MG63 (cell line): ENCODE measurements at regions not wholly inside any gene's neighbourhood (a gene's known extent, or its start where the extent isn't known, plus 50 kb on each side); places are given as distances from the start of the nearest gene placed in this dataset.
A peak's percentile ranks its signal among the peaks of the same experiment; 100 is the strongest.

Source experiments
- DNase-seq: peaks from one replicate; pipeline ENCODE4 v3.0.0-alpha.2; 2020
- H3K27me3 ChIP-seq: fragments of 250-450 bp; sonication (Bioruptor Pico); 2 replicates; pipeline ENCODE4 v1.5.1; 2020; ENCODE audit warnings: mild to moderate bottlenecking, moderate library complexity
- H3K36me3 ChIP-seq: fragments of 250-450 bp; sonication (Bioruptor Pico); 2 replicates; pipeline ENCODE4 v1.5.1; 2020; ENCODE audit warnings: mild to moderate bottlenecking, moderate library complexity
- H3K4me3 ChIP-seq: fragments of 250-450 bp; sonication (Bioruptor Pico); 2 replicates; pipeline ENCODE4 v1.5.1; 2020; ENCODE audit warnings: mild to moderate bottlenecking, moderate library complexity
- H3K9me3 ChIP-seq: fragments of 250-450 bp; sonication (Bioruptor Pico); 2 replicates; pipeline ENCODE4 v1.5.1; 2020; ENCODE audit warnings: mild to moderate bottlenecking, moderate library complexity

DNA sequence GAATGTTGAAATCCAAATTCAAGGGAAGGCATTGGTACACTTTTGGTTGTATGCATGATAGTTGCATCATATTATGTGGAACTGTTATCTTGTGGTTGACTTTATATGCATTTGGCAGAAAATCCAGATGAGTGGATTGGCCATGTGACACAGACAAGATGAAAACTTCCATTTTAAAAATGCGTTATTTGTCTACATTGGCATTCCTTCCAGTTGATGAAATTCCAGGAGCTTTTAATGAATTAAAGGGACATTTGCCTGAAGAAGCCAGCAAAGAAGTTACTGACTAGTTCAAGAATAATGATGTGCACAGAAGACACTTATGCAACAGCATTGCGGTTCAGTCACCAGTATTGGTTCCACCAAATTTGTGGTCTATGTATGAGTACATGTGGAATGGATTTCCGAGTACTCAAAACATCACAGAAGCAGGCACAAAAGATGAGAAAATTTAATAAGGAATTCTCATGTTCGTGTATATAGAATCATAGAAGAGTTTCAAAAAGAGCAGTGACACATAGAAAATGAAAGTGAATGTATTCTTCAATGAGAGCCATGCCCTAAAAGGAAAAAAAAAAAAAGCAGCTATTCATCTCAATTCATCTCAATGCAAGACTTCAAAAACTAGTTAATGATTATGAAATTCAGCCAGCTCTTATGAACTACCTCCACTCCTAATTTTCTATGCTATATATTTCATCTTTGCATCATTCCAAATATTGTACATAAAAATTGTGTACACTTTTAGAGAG lies 232.1 kb downstream of the RBM43 start:
- Histone ChIP-seq H3K36me3 (no peaks in the 10 kb centered on the region), H3K27me3 (no peaks in the 10 kb centered on the region), H3K4me3 (peak overlapping the region; percentile 21), H3K9me3 (no peaks in the 10 kb centered on the region)
- DNase-seq = peak; percentile 9

DNA sequence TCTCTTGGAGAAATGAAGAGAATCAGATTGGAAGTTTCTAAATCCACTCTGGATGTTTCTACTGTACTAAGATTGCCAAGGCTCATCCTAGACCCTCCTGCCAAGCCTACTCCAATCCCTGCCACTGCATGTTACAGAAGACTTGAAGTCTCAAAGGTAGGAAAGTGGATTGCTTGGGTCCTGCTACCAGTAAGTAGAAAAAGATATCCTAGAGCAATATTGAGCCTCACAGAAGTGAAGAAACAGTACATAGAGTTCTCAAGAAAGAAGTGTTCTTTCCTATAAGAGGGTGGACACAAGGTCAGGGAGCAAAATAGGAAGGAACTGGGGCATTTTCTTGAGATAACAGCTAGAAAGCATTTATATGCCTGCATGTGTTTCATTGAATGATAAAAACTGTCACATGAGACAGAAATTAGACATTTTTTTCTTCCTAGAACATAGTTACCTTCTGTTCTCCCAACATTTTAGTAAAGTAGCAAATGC lies 232.9 kb downstream of the RBM43 start:
- no peak overlapping the region for H3K4me3 ChIP-seq
- no peaks in the 10 kb centered on the region for H3K36me3 ChIP-seq
- H3K9me3 ChIP-seq = no peaks in the 10 kb centered on the region
- DNase-seq = no peak
- H3K27me3 ChIP-seq = no peaks in the 10 kb centered on the region

DNA sequence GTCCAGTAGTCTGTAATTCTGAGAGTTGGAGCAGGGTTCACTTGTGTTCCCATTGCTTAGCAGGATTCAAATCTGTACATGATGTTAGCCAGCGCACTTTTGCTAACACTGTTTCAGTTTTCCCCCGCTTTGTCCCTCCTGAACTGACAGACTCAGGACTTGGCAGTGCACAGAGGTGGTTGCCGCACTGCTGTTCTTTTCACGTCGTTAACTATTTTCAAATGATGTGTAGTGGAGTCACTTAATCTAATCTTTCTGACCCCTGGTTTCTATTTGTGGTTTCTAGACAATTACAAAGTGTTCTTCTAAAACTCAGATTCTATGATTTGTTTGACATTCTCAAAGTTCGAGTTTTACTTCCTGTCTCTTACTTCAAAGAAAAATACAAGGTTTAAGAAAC lies 234.5 kb downstream of the RBM43 start:
- no peak for DNase-seq
- H3K36me3 ChIP-seq = no peaks in the 10 kb centered on the region
- no peaks in the 10 kb centered on the region for H3K9me3 ChIP-seq
- no peaks in the 10 kb centered on the region for H3K27me3 ChIP-seq
- H3K4me3 ChIP-seq = no peak overlapping the region

DNA sequence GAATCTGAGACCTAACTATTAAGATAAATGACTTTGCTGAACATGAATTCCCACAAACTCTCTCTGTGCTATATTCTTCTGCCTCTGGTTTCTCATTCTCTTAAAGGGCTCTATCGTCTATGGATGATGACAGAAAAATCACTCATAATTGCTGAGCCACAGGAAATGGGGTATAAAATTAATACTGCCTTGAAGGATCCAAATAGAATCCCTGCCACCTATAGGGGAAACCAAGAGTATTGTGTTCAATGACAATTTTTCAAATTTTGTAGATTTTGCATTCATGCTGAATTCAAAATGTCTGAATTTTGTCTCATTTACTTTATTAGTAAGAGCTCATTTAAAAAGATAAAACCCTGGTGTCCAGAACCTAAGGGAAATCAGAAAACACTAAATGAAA lies 235.8 kb downstream of the RBM43 start:
- Histone ChIP-seq H3K36me3 (no peaks in the 10 kb centered on the region), H3K27me3 (no peaks in the 10 kb centered on the region), H3K4me3 (no peak overlapping the region), H3K9me3 (no peaks in the 10 kb centered on the region)
- DNase-seq = no peak

DNA sequence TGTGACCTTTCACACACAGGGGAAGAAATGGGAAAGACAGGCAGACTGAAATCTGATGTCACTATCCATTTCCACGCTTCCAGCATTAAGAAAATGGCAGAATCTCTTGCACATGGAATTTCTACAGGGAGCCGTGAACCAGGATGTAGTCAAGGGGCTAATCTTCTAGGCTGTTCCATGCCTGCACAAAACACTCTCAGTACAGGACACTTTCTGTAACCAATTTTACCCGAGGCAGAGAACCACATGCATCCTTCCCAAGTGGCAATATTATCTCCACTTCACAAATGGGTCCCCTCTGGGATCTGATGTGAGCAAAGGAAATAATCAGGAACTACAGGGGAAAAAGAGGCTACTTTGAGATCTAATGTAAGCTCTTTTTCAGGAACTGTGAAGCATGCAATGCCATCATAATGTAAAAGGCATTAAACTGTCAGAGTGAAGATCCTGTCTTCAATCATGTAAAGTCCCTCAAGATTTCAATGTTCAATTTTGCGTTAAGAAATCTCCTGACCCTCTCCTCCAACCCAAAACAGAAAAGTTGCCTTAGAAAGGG lies 236.9 kb downstream of the RBM43 start:
- Histone ChIP-seq H3K36me3 (no peaks in the 10 kb centered on the region), H3K9me3 (no peaks in the 10 kb centered on the region), H3K4me3 (no peak overlapping the region), H3K27me3 (no peaks in the 10 kb centered on the region)
- DNase-seq = no peak

DNA sequence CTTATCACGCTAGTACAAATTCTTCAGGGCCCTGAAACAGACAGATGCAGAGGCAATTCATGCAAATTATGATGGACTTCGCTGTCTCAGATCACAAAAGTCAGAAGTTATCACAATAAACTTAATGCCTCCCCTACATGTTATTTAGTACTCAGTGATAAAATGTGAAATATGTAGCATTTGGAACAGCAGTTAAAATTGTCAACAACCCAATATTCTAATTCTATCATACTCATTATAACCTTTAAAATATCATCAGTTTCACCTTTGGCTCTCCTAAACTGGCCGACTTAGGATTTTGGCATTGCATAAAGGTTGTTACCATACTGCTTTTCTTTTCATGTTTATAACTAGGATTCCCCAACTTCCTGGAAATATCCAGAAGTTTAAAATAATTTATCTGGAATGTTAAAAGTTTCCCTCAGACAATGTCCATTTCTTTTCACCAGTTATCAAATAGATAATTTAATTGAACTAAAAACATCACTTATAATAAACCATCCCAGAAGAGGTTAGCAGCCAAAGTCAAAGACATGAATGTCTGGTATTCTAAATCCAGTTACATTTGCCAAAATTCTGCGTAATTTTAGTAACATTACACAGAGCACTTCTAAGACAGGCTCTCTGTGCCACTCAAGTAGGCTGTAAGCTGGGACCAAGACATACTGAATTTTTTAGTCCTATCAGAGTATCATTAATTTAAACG lies 239.8 kb downstream of the RBM43 start:
- Histone ChIP-seq H3K36me3 (no peaks in the 10 kb centered on the region), H3K4me3 (no peak overlapping the region), H3K27me3 (no peaks in the 10 kb centered on the region), H3K9me3 (no peaks in the 10 kb centered on the region)
- no peak for DNase-seq

DNA sequence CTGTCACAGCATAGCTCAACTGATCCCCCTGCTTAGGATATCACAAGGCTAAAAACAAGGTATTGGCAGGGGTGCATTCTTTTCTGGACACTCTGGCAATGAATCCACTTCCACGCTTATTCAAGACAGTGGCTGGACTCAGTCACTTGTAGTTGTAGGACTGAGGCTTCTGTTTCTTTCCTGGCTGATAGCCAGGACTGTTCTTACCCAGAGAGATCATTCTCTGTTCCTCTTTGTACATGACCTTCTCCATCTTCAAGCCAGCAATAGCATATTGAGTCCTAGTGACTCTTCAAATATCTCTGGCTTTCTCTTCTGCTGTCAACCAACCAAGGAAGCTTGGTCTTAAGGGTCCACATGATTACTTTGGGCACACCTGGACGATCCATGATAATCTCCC lies 241.3 kb downstream of the RBM43 start:
- Histone ChIP-seq H3K27me3 (no peaks in the 10 kb centered on the region), H3K4me3 (no peak overlapping the region), H3K36me3 (no peaks in the 10 kb centered on the region), H3K9me3 (no peaks in the 10 kb centered on the region)
- DNase-seq = no peak

DNA sequence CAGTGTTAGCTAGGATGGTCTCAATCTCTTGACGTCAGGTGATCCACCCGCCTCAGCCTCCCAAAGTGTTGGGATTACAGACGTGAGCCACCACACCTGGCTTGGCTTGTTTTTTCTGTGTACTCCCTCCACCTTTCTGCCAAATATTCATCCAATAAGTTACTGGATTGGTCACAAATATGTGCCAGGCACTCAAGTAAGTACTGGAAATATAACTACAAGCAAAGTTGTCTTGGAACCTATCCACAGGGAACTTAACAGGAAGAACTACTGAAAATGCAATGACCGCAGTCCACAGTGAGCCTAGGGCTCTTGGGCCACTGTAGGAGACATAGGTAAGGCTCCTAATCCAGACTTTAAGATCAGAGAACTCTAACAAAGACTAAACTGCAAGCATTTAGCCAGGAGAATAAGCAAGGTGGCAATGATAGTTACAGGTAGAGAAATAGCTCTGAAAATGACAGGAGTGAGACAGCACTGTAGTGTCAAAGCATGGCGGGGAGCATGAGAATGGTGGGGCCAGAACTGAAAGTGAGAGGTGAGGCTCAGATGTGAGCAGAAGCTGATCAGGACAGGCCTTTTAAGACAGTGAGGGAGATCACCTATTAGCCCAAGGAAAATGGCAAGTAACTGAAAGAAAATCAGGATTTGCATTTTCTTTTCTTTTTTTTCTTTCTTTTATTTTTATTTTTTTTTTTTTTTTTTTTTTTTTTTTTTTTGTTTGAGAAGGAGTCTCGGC lies 252.1 kb downstream of the RBM43 start:
- no peaks in the 10 kb centered on the region for H3K9me3 ChIP-seq
- no peaks in the 10 kb centered on the region; the same call in 1 of the 2 replicates for H3K27me3 ChIP-seq
- no peaks in the 10 kb centered on the region for H3K36me3 ChIP-seq
- no peak overlapping the region for H3K4me3 ChIP-seq
- DNase-seq = no peak

DNA sequence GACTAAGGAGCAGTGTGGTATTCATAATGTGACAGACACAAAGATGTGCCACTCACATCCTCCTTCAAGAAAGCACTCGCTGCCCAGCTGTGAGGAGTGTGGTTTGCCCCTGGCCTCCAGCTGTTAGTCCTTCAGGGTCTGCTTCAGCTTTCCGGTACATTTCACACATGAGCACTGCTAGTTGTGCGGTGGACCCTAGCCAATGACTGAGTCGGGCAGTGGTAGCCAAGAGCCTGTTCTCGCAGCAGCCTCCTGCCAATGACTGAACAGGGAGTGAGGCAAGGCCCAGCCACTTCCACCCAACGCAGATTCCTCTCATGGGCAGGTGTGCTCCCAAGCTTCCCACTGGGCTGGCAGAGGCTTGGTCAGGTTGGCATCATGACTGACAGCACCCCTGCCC lies 254.3 kb downstream of the RBM43 start:
- DNase-seq = peak; percentile 45
- H3K9me3 ChIP-seq = no peaks in the 10 kb centered on the region
- H3K4me3 ChIP-seq = no peak overlapping the region
- no peaks in the 10 kb centered on the region for H3K27me3 ChIP-seq
- no peaks in the 10 kb centered on the region for H3K36me3 ChIP-seq

DNA sequence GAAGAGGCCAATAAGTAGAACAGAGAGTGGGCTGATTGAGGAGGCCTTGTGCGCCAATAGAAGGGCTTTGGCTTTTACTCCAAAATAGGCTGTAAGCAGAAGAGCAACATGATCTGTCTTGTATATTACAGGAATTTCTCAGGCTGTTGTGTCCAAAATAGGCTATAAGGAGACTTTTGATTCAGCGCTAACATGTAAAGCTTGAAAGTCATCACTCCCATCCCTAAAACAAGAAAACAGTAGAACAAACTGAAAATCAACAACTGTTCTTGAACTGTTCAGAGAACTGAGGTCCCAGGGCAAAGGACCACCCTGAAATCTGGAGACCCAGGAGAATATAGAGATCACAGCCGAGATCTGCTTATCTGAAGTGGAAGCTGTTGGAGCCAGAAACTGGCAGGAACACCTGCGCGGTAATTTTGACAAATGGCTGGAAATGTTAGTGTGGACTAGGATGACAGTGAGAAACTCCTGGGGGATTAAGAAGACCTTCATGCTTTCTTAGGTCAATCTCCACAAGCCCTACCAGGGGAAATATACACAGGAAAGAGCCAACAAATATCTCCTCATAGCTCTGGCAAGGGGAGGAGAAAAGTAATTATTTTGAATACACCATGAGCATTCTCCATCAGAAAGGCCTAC lies 258.6 kb downstream of the RBM43 start:
- no peak for DNase-seq
- Histone ChIP-seq H3K4me3 (no peak overlapping the region), H3K9me3 (no peaks in the 10 kb centered on the region), H3K27me3 (no peaks in the 10 kb centered on the region), H3K36me3 (no peaks in the 10 kb centered on the region)

DNA sequence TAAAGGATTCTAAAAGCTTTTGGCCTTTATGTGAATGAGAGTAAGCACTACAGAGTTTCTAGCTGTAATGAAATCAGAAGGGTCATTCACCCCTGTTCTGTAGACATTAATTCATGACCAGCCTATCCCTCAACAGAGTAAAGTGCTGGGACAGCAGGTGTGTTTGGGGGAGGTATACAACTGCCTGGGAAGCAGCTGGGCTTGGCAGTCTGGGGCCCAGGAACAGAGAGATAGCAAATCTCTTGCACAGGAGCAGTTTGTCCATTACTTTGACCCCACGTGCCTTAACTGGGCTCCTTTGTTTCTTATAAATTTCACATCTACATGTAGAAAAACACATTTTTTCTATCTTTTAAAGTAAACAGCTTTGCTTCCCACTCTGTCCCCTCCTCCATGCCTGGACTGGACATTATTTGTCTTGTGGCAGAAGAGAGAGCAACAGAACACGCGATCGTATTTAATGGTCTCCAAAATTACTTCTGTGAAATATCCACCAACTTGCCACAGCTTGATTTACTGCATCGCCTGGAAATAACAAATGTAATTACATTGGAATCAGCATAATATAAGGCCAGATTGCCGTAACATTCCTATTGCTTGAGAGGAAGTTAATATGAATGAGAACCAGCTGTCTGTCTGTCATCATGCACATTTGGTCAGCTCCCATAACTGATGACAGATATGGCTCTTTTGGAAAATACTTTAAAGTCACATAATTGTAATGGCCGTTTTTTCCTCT lies 263.8 kb downstream of the RBM43 start:
- Histone ChIP-seq H3K27me3 (no peaks in the 10 kb centered on the region), H3K36me3 (no peaks in the 10 kb centered on the region), H3K9me3 (no peaks in the 10 kb centered on the region), H3K4me3 (no peak overlapping the region)
- no peak for DNase-seq

DNA sequence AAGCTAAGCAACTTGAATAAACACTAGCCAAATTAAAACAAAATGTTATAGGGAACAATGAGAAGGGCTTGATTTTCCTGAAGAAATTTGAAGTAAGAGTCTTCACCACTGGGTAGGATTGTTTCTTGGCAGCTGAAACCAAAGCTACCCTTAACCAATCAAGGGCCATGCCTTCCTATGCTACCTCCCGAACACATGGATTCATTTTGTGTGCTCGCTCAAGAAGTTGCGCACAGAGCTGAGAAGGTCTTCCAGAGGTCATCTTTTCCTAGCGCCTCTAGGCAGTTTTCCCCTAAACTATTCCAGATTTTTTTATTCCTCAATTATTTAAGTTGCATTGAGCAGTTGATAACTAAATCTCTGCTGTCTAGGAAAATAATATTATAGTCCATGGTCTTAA lies 264.6 kb downstream of the RBM43 start:
- no peaks in the 10 kb centered on the region for H3K9me3 ChIP-seq
- DNase-seq = no peak
- no peaks in the 10 kb centered on the region for H3K36me3 ChIP-seq
- no peaks in the 10 kb centered on the region for H3K27me3 ChIP-seq
- H3K4me3 ChIP-seq = no peak overlapping the region

DNA sequence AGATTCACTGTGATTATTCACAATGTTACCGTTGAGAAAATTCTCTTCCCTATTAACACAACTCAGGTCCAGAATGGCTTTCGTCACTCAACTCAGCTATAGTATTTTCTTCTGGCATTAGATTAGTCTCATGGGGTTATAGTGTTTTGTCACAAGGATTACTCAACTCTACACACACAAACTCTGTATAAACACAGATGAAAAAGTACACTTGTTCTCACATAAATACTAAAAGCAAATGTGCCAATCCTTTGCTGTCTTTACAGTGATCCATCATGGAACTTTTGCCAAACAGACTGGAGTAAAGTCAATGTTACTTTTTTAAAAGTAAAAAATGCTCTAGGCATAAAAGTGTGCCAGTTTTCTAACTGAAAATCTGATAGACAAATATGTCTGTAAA lies 267.6 kb downstream of the RBM43 start:
- H3K4me3 ChIP-seq = no peak overlapping the region
- DNase-seq = no peak

DNA sequence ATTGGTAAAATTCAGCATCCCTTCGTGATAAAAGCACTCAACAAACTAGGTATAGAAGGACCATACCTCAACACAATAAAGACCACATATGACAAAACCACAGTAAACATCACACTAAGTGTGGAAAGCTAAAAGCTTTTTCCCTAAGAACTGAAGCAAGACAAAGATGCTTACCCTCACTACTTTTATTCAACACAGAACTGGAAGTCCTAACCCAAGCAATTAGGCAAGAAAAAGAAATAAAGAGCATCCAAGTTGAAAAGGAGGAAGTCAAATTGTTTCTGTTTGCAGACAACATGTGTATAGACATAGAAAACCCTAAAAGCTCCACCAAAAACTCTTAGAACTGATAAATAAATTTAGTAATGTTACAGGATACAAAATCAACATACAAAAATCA lies 271.7 kb downstream of the RBM43 start:
- H3K4me3 ChIP-seq = no peak overlapping the region
- H3K36me3 ChIP-seq = no peaks in the 10 kb centered on the region
- H3K27me3 ChIP-seq = no peaks in the 10 kb centered on the region
- no peak for DNase-seq
- H3K9me3 ChIP-seq = peaks cover 13% of the 10 kb centered on the region

More for the DNA sequence above, 267.6 kb downstream of the RBM43 start:
- Histone ChIP-seq H3K36me3 (no peaks in the 10 kb centered on the region), H3K9me3 (peaks cover 11% of the 10 kb centered on the region), H3K27me3 (no peaks in the 10 kb centered on the region)

DNA sequence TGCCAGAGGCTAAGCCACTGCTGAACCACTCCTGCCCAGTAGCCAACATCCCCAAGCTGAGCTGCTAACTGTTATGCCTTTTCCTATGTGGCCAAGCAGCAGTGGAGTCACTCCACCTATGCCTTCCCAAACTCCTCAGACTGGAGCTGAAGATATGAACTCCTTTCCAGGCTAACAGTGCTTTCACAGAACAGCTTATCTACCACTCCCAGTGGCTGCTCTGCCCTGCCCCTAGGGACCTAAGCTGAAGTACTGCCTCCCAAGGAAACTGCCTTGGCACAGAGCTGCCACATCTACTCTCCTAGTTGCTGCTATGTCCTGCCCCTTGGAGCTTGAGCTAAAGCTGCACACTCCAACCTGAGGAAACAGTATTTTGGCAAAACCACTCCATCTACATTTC lies 275.9 kb downstream of the RBM43 start:
- peaks cover 11% of the 10 kb centered on the region for H3K9me3 ChIP-seq
- no peak for DNase-seq
- H3K36me3 ChIP-seq = no peaks in the 10 kb centered on the region
- H3K4me3 ChIP-seq = no peak overlapping the region
- no peaks in the 10 kb centered on the region for H3K27me3 ChIP-seq

DNA sequence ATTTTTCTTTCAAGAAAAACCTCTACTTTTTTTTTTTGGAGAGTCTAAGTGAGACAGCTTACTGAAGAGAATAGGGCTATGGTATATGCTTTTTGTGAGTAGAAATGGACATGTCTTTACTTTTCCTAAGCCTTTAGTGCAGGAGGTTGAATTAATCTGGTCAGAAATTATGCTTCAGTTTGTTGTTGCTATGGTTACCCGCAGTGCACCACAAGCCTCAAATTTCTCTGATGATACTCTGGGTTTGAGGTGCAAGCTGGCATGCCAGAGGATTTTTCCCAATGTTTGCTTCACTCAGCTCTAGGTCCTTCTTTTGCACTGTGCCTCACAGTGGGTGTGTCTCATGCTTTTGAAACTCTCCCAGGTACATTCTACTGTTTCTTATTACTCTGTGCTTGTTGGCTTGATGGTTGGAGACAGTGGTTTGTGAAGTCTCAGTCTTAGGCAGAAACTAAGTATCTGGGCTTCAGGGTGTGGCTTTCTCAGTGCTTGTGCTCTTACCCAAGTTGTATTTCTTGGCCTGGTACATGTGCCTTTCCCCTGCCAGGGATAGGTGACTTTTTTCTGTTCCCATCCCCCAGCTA lies 278.3 kb downstream of the RBM43 start:
- Histone ChIP-seq H3K9me3 (0 out of 2 replicates have a peak, but pooled peaks cover 2% of the 10 kb centered on the region), H3K36me3 (no peaks in the 10 kb centered on the region), H3K27me3 (no peaks in the 10 kb centered on the region), H3K4me3 (no peak overlapping the region)
- no peak for DNase-seq
